ENCODE measurements at regions not wholly inside any gene's neighbourhood (a gene's known extent, or its start where the extent isn't known, plus 50 kb on each side); places are given as distances from the start of the nearest gene placed in this dataset.

DNA sequence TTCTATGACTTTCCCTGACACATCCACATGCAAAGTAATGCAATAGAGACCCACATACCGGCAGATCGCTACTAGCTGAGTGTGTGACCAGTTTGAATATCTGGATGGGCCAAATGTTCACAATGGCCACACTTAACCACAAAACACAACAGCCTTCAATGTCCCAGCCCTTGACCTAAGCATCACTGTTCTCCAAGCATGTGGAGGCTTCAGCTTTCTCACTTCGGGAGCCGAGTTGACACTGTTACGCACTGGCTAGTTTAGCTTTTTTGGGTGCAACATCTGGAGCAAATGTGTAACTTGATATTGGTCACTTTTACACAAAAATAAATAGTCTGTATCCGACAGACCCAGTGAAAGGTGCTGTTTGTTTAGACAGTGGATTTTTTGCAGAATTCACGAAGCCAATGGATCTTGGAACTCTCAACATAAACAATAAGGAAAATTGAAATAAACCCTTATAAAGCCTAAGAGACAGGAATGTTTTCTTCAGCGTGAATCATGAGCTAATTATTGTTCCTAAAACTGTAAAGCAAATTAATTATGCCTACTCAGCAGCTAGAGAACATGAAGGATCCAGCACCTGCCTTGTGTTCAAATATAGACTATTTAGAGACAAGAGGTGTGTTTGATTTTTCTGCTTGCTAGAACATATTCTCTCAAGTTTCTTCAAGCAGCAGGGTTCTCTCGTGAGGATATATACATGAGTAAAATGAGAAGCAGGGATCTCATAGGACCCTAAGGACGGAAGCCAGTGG, 117.6 kb upstream of the JCAD start:
- ChIA-PET SMC1A (ENCODE audit: uncharacterized antibody, unreplicated experiment) (no interaction called here), RAD21 (ENCODE audit: unreplicated experiment) (no interaction called here), CTCF (no interaction called here), POLR2A (interaction anchor here (0.5 kb wide), 1 partner anchor 925 kb away, joined by 3 read pairs; no protein-coding TSS in a partner anchor)
- in situ Hi-C loops (cut with MboI) (no loop called here), intact Hi-C loops (cut with micrococcal nuclease; ENCODE audit: unreplicated experiment) (no loop called here)
- Histone ChIP-seq H2AFZ (ENCODE audit: control insufficient read depth, low read depth, low read length) (no peak overlapping the region), H3K36me3 (ENCODE audit: control insufficient read depth in 2 of 2, insufficient read depth in 2 of 2, low read length in 1 of 2) (no peaks in the 10 kb centered on the region), H3K4me3 (no peak overlapping the region), H3K4me2 (ENCODE audit: control insufficient read depth, insufficient read depth) (no peak overlapping the region), H3K4me1 (ENCODE audit: control insufficient read depth, insufficient read depth, low read length) (no peaks in the 10 kb centered on the region), H4K20me1 (ENCODE audit: control insufficient read depth, insufficient read depth) (no peaks in the 10 kb centered on the region), H3K9ac (ENCODE audit: control insufficient read depth, insufficient read depth, low read length) (no peak overlapping the region), H3K27ac (ENCODE audit: control insufficient read depth, insufficient read depth) (no peak overlapping the region), H3K27me3 (replicated peaks in 1 of 2; ENCODE audit: control insufficient read depth in 2 of 2, insufficient read depth in 2 of 2, low read length in 1 of 2) (no peaks in the 10 kb centered on the region; a peak in 2 of 4 replicates), H3K9me3 (replicated peaks; ENCODE audit: control insufficient read depth, insufficient read depth, low read length) (no peaks in the 10 kb centered on the region), H3K79me2 (ENCODE audit: control insufficient read depth, insufficient read depth, low read length) (no peaks in the 10 kb centered on the region)
- no peak for DNase-seq (ENCODE audit: low read depth, low spot score)
- BruUV-seq (replicated peaks), result no TSS peak
- WGBS (ENCODE audit: insufficient coverage, insufficient replicate concordance, low lambda C conversion rate, missing lambda C conversion rate), result 41% methylated on average over 10 of the region's 10 CpGs
- ATAC-seq, result no peak
- no peak for FAIRE-seq
- no peak for TF ChIP-seq SMAD5 (IDR thresholded peaks at IDR 0.05; ENCODE audit: low read depth)
- TF ChIP-seq, protein P1, sequence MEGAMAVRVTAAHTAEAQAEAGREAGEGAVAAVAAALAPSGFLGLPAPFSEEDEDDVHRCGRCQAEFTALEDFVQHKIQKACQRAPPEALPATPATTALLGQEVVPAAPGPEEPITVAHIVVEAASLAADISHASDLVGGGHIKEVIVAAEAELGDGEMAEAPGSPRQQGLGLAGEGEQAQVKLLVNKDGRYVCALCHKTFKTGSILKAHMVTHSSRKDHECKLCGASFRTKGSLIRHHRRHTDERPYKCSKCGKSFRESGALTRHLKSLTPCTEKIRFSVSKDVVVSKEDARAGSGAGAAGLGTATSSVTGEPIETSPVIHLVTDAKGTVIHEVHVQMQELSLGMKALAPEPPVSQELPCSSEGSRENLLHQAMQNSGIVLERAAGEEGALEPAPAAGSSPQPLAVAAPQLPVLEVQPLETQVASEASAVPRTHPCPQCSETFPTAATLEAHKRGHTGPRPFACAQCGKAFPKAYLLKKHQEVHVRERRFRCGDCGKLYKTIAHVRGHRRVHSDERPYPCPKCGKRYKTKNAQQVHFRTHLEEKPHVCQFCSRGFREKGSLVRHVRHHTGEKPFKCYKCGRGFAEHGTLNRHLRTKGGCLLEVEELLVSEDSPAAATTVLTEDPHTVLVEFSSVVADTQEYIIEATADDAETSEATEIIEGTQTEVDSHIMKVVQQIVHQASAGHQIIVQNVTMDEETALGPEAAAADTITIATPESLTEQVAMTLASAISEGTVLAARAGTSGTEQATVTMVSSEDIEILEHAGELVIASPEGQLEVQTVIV (IDR thresholded peaks at IDR 0.05; ENCODE audit: borderline replicate concordance, partially characterized antibody), result no peak
- TF ChIP-seq, protein P2, sequence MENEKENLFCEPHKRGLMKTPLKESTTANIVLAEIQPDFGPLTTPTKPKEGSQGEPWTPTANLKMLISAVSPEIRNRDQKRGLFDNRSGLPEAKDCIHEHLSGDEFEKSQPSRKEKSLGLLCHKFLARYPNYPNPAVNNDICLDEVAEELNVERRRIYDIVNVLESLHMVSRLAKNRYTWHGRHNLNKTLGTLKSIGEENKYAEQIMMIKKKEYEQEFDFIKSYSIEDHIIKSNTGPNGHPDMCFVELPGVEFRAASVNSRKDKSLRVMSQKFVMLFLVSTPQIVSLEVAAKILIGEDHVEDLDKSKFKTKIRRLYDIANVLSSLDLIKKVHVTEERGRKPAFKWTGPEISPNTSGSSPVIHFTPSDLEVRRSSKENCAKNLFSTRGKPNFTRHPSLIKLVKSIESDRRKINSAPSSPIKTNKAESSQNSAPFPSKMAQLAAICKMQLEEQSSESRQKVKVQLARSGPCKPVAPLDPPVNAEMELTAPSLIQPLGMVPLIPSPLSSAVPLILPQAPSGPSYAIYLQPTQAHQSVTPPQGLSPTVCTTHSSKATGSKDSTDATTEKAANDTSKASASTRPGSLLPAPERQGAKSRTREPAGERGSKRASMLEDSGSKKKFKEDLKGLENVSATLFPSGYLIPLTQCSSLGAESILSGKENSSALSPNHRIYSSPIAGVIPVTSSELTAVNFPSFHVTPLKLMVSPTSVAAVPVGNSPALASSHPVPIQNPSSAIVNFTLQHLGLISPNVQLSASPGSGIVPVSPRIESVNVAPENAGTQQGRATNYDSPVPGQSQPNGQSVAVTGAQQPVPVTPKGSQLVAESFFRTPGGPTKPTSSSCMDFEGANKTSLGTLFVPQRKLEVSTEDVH (IDR thresholded peaks at IDR 0.05; ENCODE audit: low read depth, partially characterized antibody), result no peak
- TF ChIP-seq MTA3 (IDR thresholded peaks at IDR 0.05; ENCODE audit: borderline replicate concordance, low read length), result no peak
- TF ChIP-seq ZNF274 (IDR thresholded peaks at IDR 0.05; ENCODE audit: insufficient read depth, insufficient read length), result no peak
- no peak for TF ChIP-seq POLR2A (IDR thresholded peaks at IDR 0.05; ENCODE audit: low read depth, low read length)
- TF ChIP-seq TARDBP (IDR thresholded peaks at IDR 0.05; ENCODE audit: borderline replicate concordance), result no peak
- TF ChIP-seq, protein P3, sequence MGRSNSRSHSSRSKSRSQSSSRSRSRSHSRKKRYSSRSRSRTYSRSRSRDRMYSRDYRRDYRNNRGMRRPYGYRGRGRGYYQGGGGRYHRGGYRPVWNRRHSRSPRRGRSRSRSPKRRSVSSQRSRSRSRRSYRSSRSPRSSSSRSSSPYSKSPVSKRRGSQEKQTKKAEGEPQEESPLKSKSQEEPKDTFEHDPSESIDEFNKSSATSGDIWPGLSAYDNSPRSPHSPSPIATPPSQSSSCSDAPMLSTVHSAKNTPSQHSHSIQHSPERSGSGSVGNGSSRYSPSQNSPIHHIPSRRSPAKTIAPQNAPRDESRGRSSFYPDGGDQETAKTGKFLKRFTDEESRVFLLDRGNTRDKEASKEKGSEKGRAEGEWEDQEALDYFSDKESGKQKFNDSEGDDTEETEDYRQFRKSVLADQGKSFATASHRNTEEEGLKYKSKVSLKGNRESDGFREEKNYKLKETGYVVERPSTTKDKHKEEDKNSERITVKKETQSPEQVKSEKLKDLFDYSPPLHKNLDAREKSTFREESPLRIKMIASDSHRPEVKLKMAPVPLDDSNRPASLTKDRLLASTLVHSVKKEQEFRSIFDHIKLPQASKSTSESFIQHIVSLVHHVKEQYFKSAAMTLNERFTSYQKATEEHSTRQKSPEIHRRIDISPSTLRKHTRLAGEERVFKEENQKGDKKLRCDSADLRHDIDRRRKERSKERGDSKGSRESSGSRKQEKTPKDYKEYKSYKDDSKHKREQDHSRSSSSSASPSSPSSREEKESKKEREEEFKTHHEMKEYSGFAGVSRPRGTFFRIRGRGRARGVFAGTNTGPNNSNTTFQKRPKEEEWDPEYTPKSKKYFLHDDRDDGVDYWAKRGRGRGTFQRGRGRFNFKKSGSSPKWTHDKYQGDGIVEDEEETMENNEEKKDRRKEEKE (IDR thresholded peaks at IDR 0.05), result no peak
- no peak for TF ChIP-seq BMI1 (IDR thresholded peaks at IDR 0.05; ENCODE audit: borderline replicate concordance)
- TF ChIP-seq, protein P4, sequence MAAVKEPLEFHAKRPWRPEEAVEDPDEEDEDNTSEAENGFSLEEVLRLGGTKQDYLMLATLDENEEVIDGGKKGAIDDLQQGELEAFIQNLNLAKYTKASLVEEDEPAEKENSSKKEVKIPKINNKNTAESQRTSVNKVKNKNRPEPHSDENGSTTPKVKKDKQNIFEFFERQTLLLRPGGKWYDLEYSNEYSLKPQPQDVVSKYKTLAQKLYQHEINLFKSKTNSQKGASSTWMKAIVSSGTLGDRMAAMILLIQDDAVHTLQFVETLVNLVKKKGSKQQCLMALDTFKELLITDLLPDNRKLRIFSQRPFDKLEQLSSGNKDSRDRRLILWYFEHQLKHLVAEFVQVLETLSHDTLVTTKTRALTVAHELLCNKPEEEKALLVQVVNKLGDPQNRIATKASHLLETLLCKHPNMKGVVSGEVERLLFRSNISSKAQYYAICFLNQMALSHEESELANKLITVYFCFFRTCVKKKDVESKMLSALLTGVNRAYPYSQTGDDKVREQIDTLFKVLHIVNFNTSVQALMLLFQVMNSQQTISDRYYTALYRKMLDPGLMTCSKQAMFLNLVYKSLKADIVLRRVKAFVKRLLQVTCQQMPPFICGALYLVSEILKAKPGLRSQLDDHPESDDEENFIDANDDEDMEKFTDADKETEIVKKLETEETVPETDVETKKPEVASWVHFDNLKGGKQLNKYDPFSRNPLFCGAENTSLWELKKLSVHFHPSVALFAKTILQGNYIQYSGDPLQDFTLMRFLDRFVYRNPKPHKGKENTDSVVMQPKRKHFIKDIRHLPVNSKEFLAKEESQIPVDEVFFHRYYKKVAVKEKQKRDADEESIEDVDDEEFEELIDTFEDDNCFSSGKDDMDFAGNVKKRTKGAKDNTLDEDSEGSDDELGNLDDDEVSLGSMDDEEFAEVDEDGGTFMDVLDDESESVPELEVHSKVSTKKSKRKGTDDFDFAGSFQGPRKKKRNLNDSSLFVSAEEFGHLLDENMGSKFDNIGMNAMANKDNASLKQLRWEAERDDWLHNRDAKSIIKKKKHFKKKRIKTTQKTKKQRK (IDR thresholded peaks at IDR 0.05; ENCODE audit: low read depth, low read length), result no peak
- TF ChIP-seq ZBED1 (IDR thresholded peaks at IDR 0.05; ENCODE audit: borderline replicate concordance), result no peak
- TF ChIP-seq ZNF217 (IDR thresholded peaks at IDR 0.05), result no peak
- no peak for TF ChIP-seq CHD1 (IDR thresholded peaks at IDR 0.05; ENCODE audit: low read depth, low read length)
- TF ChIP-seq SMARCA5 (IDR thresholded peaks at IDR 0.05), result no peak

Measured in GM12878 (cell line).